Activated CD4-positive, alpha-beta T cell treated with anti-CD3 and anti-CD28 coated beads, Interleukin-2, amount 10 ng/mL, durations not matched to agents 7 days and 5 days (primary cell): ENCODE measurements at regions not wholly inside any gene's neighbourhood (a gene's known extent, or its start where the extent isn't known, plus 50 kb on each side); places are given as distances from the start of the nearest gene placed in this dataset.

Experiments used
- CTCF ChIA-PET: fragments of 350-600 bp; sonication (Branson Sonifier 250); formaldehyde crosslinking; loops from one replicate; lab custom pipeline; 2021; ENCODE audit warnings: antibody characterized with exemption; lab: Charles Lee
- POLR2A ChIA-PET: fragments of 350-600 bp; sonication (Branson Sonifier 250); formaldehyde crosslinking; loops from one replicate; lab custom pipeline; 2021; ENCODE audit warnings: antibody characterized with exemption; lab: Charles Lee
- DNase-seq: peaks from one replicate; pipeline ENCODE4 v3.0.0-alpha.2; 2020
- H3K27ac Mint-ChIP-seq: one replicate; pipeline ENCODE4 v1.8.0; 2021; ENCODE audit warnings: mild to moderate bottlenecking, moderate library complexity, mixed read lengths
- H3K27me3 Mint-ChIP-seq: one replicate; pipeline ENCODE4 v1.8.0; 2021; ENCODE audit warnings: mixed read lengths
- H3K36me3 Mint-ChIP-seq: one replicate; pipeline ENCODE4 v1.8.0; 2021; ENCODE audit warnings: low read depth, mixed read lengths
- H3K4me1 Mint-ChIP-seq: one replicate; pipeline ENCODE4 v1.8.0; 2021; ENCODE audit warnings: mixed read lengths
- H3K4me3 Mint-ChIP-seq: one replicate; pipeline ENCODE4 v1.8.0; 2021; ENCODE audit warnings: mild to moderate bottlenecking, moderate library complexity, mixed read lengths
- H3K9me3 Mint-ChIP-seq: one replicate; pipeline ENCODE4 v1.8.0; 2021; ENCODE audit warnings: mixed read lengths

GRCh38 chr18:40215979-40216378 lies 1739.1 kb upstream of the PIK3C3 start:
- ChIA-PET CTCF (no interaction called here), POLR2A (no interaction called here)
- no peaks in the 10 kb centered on the region for H3K4me1 Mint-ChIP-seq
- H3K36me3 Mint-ChIP-seq: no peaks in the 10 kb centered on the region
- no peak overlapping the region for H3K4me3 Mint-ChIP-seq
- H3K9me3 Mint-ChIP-seq: no peaks in the 10 kb centered on the region
- no peak overlapping the region for H3K27ac Mint-ChIP-seq
- no peaks in the 10 kb centered on the region for H3K27me3 Mint-ChIP-seq
- no peak for DNase-seq

DNA sequence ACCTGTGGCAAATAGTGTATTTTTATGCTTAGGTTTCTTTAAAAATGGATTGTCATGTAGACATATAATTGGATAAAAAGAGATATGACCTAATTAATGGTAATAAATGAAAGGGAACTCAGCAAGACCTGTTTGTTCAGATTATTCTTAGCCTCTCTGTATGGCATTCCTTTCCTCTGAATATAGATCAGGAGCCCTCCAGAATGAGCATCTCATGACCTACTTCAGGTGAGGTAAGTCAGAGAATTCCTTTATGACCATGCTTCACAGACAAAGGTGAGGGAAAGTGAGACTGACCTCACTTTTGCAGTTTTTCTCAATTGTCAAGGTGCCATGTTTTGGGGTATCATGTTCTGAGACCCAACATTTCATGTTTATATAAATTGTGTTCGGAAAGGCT lies 1744.3 kb upstream of the PIK3C3 start:
- Mint-ChIP-seq H3K36me3 (no peaks in the 10 kb centered on the region), H3K9me3 (peaks cover 6% of the 10 kb centered on the region), H3K27ac (no peak overlapping the region), H3K4me1 (no peaks in the 10 kb centered on the region), H3K27me3 (no peaks in the 10 kb centered on the region), H3K4me3 (no peak overlapping the region)
- ChIA-PET CTCF (no interaction called here), POLR2A (no interaction called here)
- no peak for DNase-seq

DNA sequence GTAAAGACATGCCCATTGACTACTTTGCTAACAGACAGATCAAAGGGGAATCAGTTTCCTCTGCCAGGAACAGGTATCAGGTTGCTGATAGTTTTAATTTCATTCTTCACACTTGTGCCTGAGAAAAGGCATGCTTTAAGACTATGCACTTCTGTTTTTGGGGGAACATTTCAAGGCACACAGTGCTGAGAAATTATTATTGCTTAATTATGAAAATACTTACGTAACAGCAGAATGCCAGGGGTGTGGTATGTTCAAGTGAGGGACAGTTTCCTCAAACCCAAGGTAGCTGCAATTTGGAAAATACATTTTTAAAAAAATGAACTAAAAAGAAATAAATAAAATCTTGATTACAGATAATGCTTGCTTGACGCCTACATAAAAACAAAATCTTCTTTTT lies 1746.1 kb upstream of the PIK3C3 start:
- Mint-ChIP-seq H3K27me3 (no peaks in the 10 kb centered on the region), H3K27ac (no peak overlapping the region), H3K9me3 (peaks cover 6% of the 10 kb centered on the region), H3K4me3 (no peak overlapping the region), H3K4me1 (no peaks in the 10 kb centered on the region), H3K36me3 (no peaks in the 10 kb centered on the region)
- CTCF ChIA-PET: no interaction called here
- POLR2A ChIA-PET: no interaction called here
- no peak for DNase-seq

- H3K27ac Mint-ChIP-seq: no peak overlapping the region
- ChIA-PET POLR2A (no interaction called here), CTCF (no interaction called here)
- H3K36me3 Mint-ChIP-seq: no peaks in the 10 kb centered on the region
- no peaks in the 10 kb centered on the region for H3K27me3 Mint-ChIP-seq
- H3K4me1 Mint-ChIP-seq: no peaks in the 10 kb centered on the region
- no peak overlapping the region for H3K4me3 Mint-ChIP-seq
- peaks cover 14% of the 10 kb centered on the region for H3K9me3 Mint-ChIP-seq
- DNase-seq: no peak
These were observed 1757.3 kb upstream of the PIK3C3 start for GRCh38 chr18:40197711-40198110.

DNA sequence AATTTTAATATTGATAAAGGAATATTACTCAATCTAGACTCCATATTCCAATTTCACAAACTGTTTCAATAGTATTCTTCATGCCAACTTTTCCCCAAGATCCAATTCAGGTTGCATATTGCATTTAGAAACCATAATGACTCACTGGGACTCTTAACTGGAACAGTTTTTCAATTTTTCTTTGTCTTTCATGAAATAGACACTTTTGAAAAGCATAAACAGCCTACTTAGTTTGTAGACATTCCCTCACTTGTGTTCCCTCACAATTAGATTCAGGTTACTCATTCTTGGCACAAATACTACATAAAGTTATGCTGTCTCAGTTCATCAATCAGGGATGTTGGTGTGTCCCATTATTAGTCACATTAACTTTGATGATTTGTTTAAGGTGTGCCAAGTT lies 1768.4 kb upstream of the PIK3C3 start:
- Mint-ChIP-seq H3K9me3 (peaks cover 4% of the 10 kb centered on the region), H3K4me1 (no peaks in the 10 kb centered on the region), H3K36me3 (no peaks in the 10 kb centered on the region), H3K4me3 (no peak overlapping the region), H3K27ac (no peak overlapping the region), H3K27me3 (no peaks in the 10 kb centered on the region)
- ChIA-PET CTCF (no interaction called here), POLR2A (no interaction called here)
- no peak for DNase-seq

GRCh38 chr18:40179729-40180461 lies 1775.1 kb upstream of the PIK3C3 start:
- Mint-ChIP-seq H3K4me1 (no peaks in the 10 kb centered on the region), H3K36me3 (no peaks in the 10 kb centered on the region), H3K9me3 (no peaks in the 10 kb centered on the region), H3K27me3 (no peaks in the 10 kb centered on the region), H3K4me3 (no peak overlapping the region), H3K27ac (no peak overlapping the region)
- POLR2A ChIA-PET: no interaction called here
- CTCF ChIA-PET: no interaction called here
- DNase-seq: no peak

DNA sequence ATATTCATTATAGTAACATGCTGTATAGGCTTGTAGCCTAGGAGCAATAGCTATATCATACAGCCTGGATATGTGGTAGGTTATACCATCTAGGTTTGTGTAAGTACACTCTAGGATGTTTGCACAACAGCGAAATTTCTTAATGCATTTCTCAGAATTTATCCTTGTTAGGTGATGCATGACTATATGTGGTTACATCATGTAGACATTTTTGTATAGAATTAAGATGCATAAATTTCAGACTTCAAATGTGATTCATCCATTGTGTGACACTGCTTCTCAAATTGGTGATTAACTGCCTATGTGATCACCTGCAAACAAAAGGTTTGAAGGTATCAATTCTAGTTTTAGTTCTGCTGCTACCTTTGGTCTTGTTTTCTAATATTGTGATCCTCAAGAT lies 1787.0 kb upstream of the PIK3C3 start:
- Mint-ChIP-seq H3K4me1 (no peaks in the 10 kb centered on the region), H3K9me3 (peaks cover 6% of the 10 kb centered on the region), H3K36me3 (no peaks in the 10 kb centered on the region), H3K27ac (no peak overlapping the region), H3K4me3 (no peak overlapping the region), H3K27me3 (no peaks in the 10 kb centered on the region)
- POLR2A ChIA-PET: no interaction called here
- CTCF ChIA-PET: no interaction called here
- DNase-seq: no peak

DNA sequence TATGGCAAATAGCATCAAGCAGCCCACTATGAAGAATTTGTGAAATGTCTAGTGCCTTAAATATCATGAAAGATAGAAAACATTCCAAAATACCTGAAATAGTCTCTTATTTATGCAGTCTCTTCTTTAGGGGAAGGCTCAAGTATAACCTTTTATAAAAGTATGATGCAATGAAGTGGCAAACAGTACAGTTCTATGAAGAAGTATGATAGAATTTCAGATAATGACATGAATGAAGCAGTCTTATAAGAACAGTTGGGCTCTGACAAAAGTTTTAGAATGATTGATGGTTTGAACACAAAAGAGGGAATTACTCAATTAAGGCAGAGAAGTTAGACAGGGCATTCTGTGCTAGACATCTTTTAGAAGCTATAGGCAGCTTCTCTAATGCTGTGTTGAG lies 1791.8 kb upstream of the PIK3C3 start:
- CTCF ChIA-PET: no interaction called here
- Mint-ChIP-seq H3K27ac (no peak overlapping the region), H3K27me3 (no peaks in the 10 kb centered on the region), H3K36me3 (no peaks in the 10 kb centered on the region), H3K4me1 (no peaks in the 10 kb centered on the region), H3K9me3 (peaks cover 3% of the 10 kb centered on the region), H3K4me3 (no peak overlapping the region)
- no peak for DNase-seq
- POLR2A ChIA-PET: no interaction called here

DNA sequence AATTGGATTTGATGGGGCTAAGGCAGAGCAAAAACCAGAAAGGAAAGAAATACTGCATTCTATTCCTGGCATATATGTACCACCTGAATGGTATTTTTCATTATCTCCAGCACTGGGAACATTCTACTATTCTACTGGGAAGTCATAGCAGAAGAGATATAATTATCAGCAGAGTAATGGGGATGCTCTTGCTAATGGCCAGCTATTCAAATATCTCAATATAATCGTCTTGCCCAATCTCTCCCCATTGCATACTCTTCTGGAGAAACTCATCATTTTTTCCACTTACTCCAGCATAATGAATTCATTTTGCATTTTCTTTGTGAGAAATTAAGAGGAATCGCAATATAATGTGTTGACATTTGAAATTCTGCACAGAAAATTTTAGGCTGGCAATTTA lies 1794.7 kb upstream of the PIK3C3 start:
- Mint-ChIP-seq H3K9me3 (peaks cover 2% of the 10 kb centered on the region), H3K4me3 (no peak overlapping the region), H3K4me1 (no peaks in the 10 kb centered on the region), H3K36me3 (no peaks in the 10 kb centered on the region), H3K27ac (no peak overlapping the region), H3K27me3 (no peaks in the 10 kb centered on the region)
- CTCF ChIA-PET: no interaction called here
- POLR2A ChIA-PET: no interaction called here
- DNase-seq: no peak

GRCh38 chr18:40159141-40160017 lies 1795.7 kb upstream of the PIK3C3 start:
- Mint-ChIP-seq H3K9me3 (peaks cover 2% of the 10 kb centered on the region), H3K4me3 (no peak overlapping the region), H3K27me3 (no peaks in the 10 kb centered on the region), H3K27ac (no peak overlapping the region), H3K4me1 (no peaks in the 10 kb centered on the region), H3K36me3 (no peaks in the 10 kb centered on the region)
- ChIA-PET CTCF (no interaction called here), POLR2A (no interaction called here)
- DNase-seq: no peak

GRCh38 chr18:40157120-40157519 lies 1797.9 kb upstream of the PIK3C3 start:
- no peak for DNase-seq
- H3K9me3 Mint-ChIP-seq: no peaks in the 10 kb centered on the region
- H3K4me1 Mint-ChIP-seq: no peaks in the 10 kb centered on the region
- POLR2A ChIA-PET: no interaction called here
- no peaks in the 10 kb centered on the region for H3K27me3 Mint-ChIP-seq
- CTCF ChIA-PET: no interaction called here
- no peak overlapping the region for H3K4me3 Mint-ChIP-seq
- no peaks in the 10 kb centered on the region for H3K36me3 Mint-ChIP-seq
- H3K27ac Mint-ChIP-seq: no peak overlapping the region

GRCh38 chr18:40152859-40153258 lies 1802.2 kb upstream of the PIK3C3 start:
- CTCF ChIA-PET: no interaction called here
- no peaks in the 10 kb centered on the region for H3K27me3 Mint-ChIP-seq
- H3K4me1 Mint-ChIP-seq: no peaks in the 10 kb centered on the region
- no peak for DNase-seq
- H3K27ac Mint-ChIP-seq: no peak overlapping the region
- H3K36me3 Mint-ChIP-seq: no peaks in the 10 kb centered on the region
- POLR2A ChIA-PET: no interaction called here
- H3K9me3 Mint-ChIP-seq: no peaks in the 10 kb centered on the region
- H3K4me3 Mint-ChIP-seq: no peak overlapping the region

GRCh38 chr18:40148960-40149359 lies 1806.1 kb upstream of the PIK3C3 start:
- no peaks in the 10 kb centered on the region for H3K9me3 Mint-ChIP-seq
- CTCF ChIA-PET: no interaction called here
- no peak overlapping the region for H3K27ac Mint-ChIP-seq
- POLR2A ChIA-PET: no interaction called here
- H3K4me3 Mint-ChIP-seq: no peak overlapping the region
- DNase-seq: no peak
- no peaks in the 10 kb centered on the region for H3K36me3 Mint-ChIP-seq
- H3K4me1 Mint-ChIP-seq: no peaks in the 10 kb centered on the region
- no peaks in the 10 kb centered on the region for H3K27me3 Mint-ChIP-seq
